ENCODE measurements at regions not wholly inside any gene's neighbourhood (a gene's known extent, or its start where the extent isn't known, plus 50 kb on each side); places are given as distances from the start of the nearest gene placed in this dataset.

GRCh38 chr2:226168496-226169160 is 631.0 kb downstream of the IRS1 start:
- Mint-ChIP-seq H3K27ac (no peak overlapping the region), H3K4me1 (no peaks in the 10 kb centered on the region), H3K9me3 (no peaks in the 10 kb centered on the region), H3K27me3 (ENCODE audit: low read depth) (no peaks in the 10 kb centered on the region), H3K36me3 (ENCODE audit: insufficient read depth in 1 of 3, low read depth in 3 of 3) (no peaks in the 10 kb centered on the region), H3K4me3 (no peak overlapping the region)
- DNase-seq, result no peak
- Histone ChIP-seq H3K56ac (ENCODE audit: insufficient read length, low read depth, low read length) (no peak overlapping the region), H3K79me2 (ENCODE audit: insufficient read depth, low read length) (no peaks in the 10 kb centered on the region), H3K4ac (ENCODE audit: low read depth, low read length) (no peak overlapping the region), H3K9ac (ENCODE audit: extremely low read depth, insufficient read length, low read length) (no peak overlapping the region), H3K4me2 (ENCODE audit: insufficient read depth, insufficient read length, low read length) (no peak overlapping the region), H3K18ac (ENCODE audit: insufficient read length, low read depth, low read length) (no peak overlapping the region), H3K23ac (ENCODE audit: insufficient read length, low read depth, low read length) (no peak overlapping the region), H3K23me2 (ENCODE audit: insufficient read length, low read depth, low read length, poor library complexity, severe bottlenecking) (no peaks in the 10 kb centered on the region), H3K27ac (ENCODE audit: insufficient read length, low read depth, low read length) (no peak overlapping the region), H2AFZ (ENCODE audit: low read length) (no peak overlapping the region), H3K9me3 (ENCODE audit: control insufficient read depth, low read depth, low read length) (no peaks in the 10 kb centered on the region), H3K27me3 (ENCODE audit: insufficient read depth, low read length) (no peaks in the 10 kb centered on the region), H3K4me1 (ENCODE audit: insufficient read depth, low read length) (no peaks in the 10 kb centered on the region), H2BK15ac (ENCODE audit: low read depth, low read length) (no peak overlapping the region), H3T11ph (ENCODE audit: low read length) (no peak overlapping the region), H3K14ac (ENCODE audit: insufficient read depth, low read length) (no peak overlapping the region), H3K79me1 (ENCODE audit: insufficient read depth, low read depth, low read length, poor library complexity, severe bottlenecking) (no peaks in the 10 kb centered on the region), H2BK12ac (ENCODE audit: insufficient read length, low read depth, low read length) (no peak overlapping the region), H2BK120ac (ENCODE audit: low read depth, low read length, poor library complexity, severe bottlenecking) (no peak overlapping the region), H4K8ac (replicated peaks; ENCODE audit: insufficient read length, low read depth, low read length) (no peak overlapping the region), H2BK20ac (ENCODE audit: low read depth, low read length, poor library complexity, severe bottlenecking) (no peak overlapping the region), H4K5ac (ENCODE audit: insufficient read length, low read depth, low read length) (no peak overlapping the region), H4K20me1 (ENCODE audit: control insufficient read depth, insufficient read depth, insufficient read length) (no peaks in the 10 kb centered on the region), H2AK5ac (ENCODE audit: insufficient read length, low read length) (no peak overlapping the region), H4K91ac (ENCODE audit: insufficient read length, low read depth, low read length) (no peak overlapping the region), H2BK5ac (ENCODE audit: insufficient read length, low read length) (no peak overlapping the region)
- no CpG with 5 or more reads among the region's 4 CpGs for WGBS (ENCODE audit: extremely low coverage, insufficient read length, low lambda C conversion rate)
- TF ChIP-seq CTCF (conservative IDR thresholded peaks at IDR 0.05), result no peak

Measured in H9 (cell line).